B cell (primary cell): ENCODE measurements at regions not wholly inside any gene's neighbourhood (a gene's known extent, or its start where the extent isn't known, plus 50 kb on each side); places are given as distances from the start of the nearest gene placed in this dataset.

ENCODE experiments used
- ATAC-seq: fragments of 200-7000 bp; cut with Tn5 transposase; one replicate; pipeline ENCODE4 v1.10.0; 2021; ENCODE audit warnings: low read depth, mild to moderate bottlenecking, moderate number of reproducible peaks, moderate library complexity
- CTCF ChIA-PET: fragments of 350-600 bp; sonication (Branson Sonifier 250); formaldehyde crosslinking; loops from one replicate; lab custom pipeline; 2021; ENCODE audit warnings: antibody characterized with exemption, inconsistent platforms; lab: Charles Lee
- POLR2A ChIA-PET: fragments of 350-600 bp; sonication (Branson Sonifier 250); formaldehyde crosslinking; loops from one replicate; lab custom pipeline; 2021; ENCODE audit warnings: antibody characterized with exemption; lab: Charles Lee
- DNase-seq: peaks from one replicate; pipeline ENCODE4 v3.0.0; 2013
- H2AFZ ChIP-seq: 2 replicates; pipeline ENCODE4 v1.6.1; 2012; ENCODE audit warnings: mild to moderate bottlenecking, low read depth, low read length; ENCODE audit not compliant: insufficient read depth, poor library complexity, severe bottlenecking
- H3K27ac ChIP-seq, 2 donors: 1 replicate in 1 of 2; 2 replicates in 1 of 2; pipeline ENCODE4 v1.5.1; 2012 to 2013; ENCODE audit warnings: low read length in 2 of 2, mild to moderate bottlenecking in 2 of 2, moderate library complexity in 1 of 2
- H3K27me3 ChIP-seq, 4 experiments: fragments of 200-600 bp in 1 of 4; sonication (generic) in 1 of 4; replicated peaks in 1 of 4; 1 replicate in 2 of 4; 2 replicates in 2 of 4; pipeline versions ENCODE4 v1.6.1 to v1.7.0; 2013 to 2016; ENCODE audit warnings: low read length in 3 of 4, mild to moderate bottlenecking in 2 of 4, mixed read lengths in 1 of 4, moderate library complexity in 1 of 4; ENCODE audit not compliant: insufficient read depth in 4 of 4, control insufficient read depth in 3 of 4; ENCODE audit errors: control extremely low read depth in 1 of 4
- H3K36me3 ChIP-seq, 2 experiments: replicated peaks in 1 of 2; 1 replicate in 1 of 2; 2 replicates in 1 of 2; pipeline versions ENCODE4 v1.6.1 to v1.7.1; 2013; ENCODE audit warnings: low read length in 1 of 2; ENCODE audit not compliant: insufficient read depth in 2 of 2, control insufficient read depth in 1 of 2; ENCODE audit errors: control extremely low read depth in 1 of 2, extremely low read depth in 1 of 2
- H3K4me1 ChIP-seq, 2 donors: fragments of 200-600 bp in 1 of 2; sonication (generic) in 1 of 2; 1 replicate in 1 of 2; 2 replicates in 1 of 2; pipeline versions ENCODE4 v1.5.1 to v1.6.1; 2013 to 2017; ENCODE audit warnings: low read length in 2 of 2; ENCODE audit not compliant: control insufficient read depth in 2 of 2, insufficient read depth in 2 of 2
- H3K4me2 ChIP-seq: replicated peaks from 2 replicates; pipeline ENCODE3; 2012; ENCODE audit warnings: mild to moderate bottlenecking, low read depth, low read length; ENCODE audit not compliant: poor library complexity, severe bottlenecking
- H3K4me3 ChIP-seq, 5 experiments: fragments of 200-600 bp in 1 of 5; sonication (generic) in 1 of 5; 1 replicate in 3 of 5; 2 replicates in 2 of 5; pipeline versions ENCODE4 v1.5.1 to v1.7.0; 2011 to 2016; ENCODE audit warnings: low read length in 4 of 5, mild to moderate bottlenecking in 4 of 5, low read depth in 2 of 5, control low read depth in 1 of 5, moderate library complexity in 1 of 5; ENCODE audit not compliant: insufficient read depth in 1 of 5; ENCODE audit errors: control extremely low read depth in 1 of 5, extremely low read depth in 1 of 5
- H3K79me2 ChIP-seq: fragments of 200-600 bp; sonication (generic); one replicate; pipeline ENCODE4 v1.6.0; 2016; ENCODE audit warnings: low read length; ENCODE audit not compliant: control insufficient read depth, insufficient read depth
- H3K9ac ChIP-seq: fragments of 200-600 bp; sonication (generic); 2 replicates; pipeline ENCODE4 v1.6.1; 2017; ENCODE audit warnings: mild to moderate bottlenecking, low read length, moderate library complexity
- H3K9me3 ChIP-seq, 3 donors: one replicate each; pipeline versions ENCODE4 v1.6.1 to v1.7.1; 2013; ENCODE audit warnings: low read length in 2 of 3; ENCODE audit not compliant: control insufficient read depth in 2 of 3, insufficient read depth in 1 of 3; ENCODE audit errors: control extremely low read depth in 1 of 3
- H4K20me1 ChIP-seq: 2 replicates; pipeline ENCODE4 v1.6.0; 2012; ENCODE audit warnings: mild to moderate bottlenecking, low read length; ENCODE audit not compliant: insufficient read depth, control insufficient read depth, poor library complexity, severe bottlenecking
- H3K27ac Mint-ChIP-seq: one replicate; pipeline ENCODE4 v1.8.0; 2021; ENCODE audit warnings: mixed read lengths
- H3K27me3 Mint-ChIP-seq: one replicate; pipeline ENCODE4 v1.8.0; 2021; ENCODE audit warnings: mixed read lengths
- H3K4me1 Mint-ChIP-seq: one replicate; pipeline ENCODE4 v1.8.0; 2021; ENCODE audit warnings: mixed read lengths
- H3K4me3 Mint-ChIP-seq: one replicate; pipeline ENCODE4 v1.8.0; 2021; ENCODE audit warnings: mixed read lengths
- H3K9me3 Mint-ChIP-seq: one replicate; pipeline ENCODE4 v1.8.0; 2022; ENCODE audit warnings: mixed read lengths; ENCODE audit not compliant: insufficient read depth
- CTCF ChIP-seq: fragments of 200-600 bp; IDR thresholded peaks from one replicate; pipeline ENCODE4 v1.8.0; 2022; ENCODE audit warnings: antibody characterized with exemption, mild to moderate bottlenecking
- EZH2 ChIP-seq: IDR thresholded peaks from 2 replicates; pipeline ENCODE4 v1.6.1; 2012; ENCODE audit warnings: borderline replicate concordance, low read depth, mild to moderate bottlenecking, moderate library complexity, low read length; ENCODE audit not compliant: insufficient read depth, poor library complexity, severe bottlenecking
- WGBS: methylation state at CpG from one replicate; pipeline ENCODE4 v1.1.5; 2013; ENCODE audit warnings: missing lambda C conversion rate; ENCODE audit not compliant: insufficient coverage; 5-methylcytosine and 5-hydroxymethylcytosine counted together
- intact Hi-C: fragments of 100-400 bp; cut with micrococcal nuclease; formaldehyde crosslinking; loops from one replicate; pipeline ENCODE4 v1.10.0; 2022

GRCh38 chr10:61567729-61568128 is 95.0 kb upstream of the CABCOCO1 start:
- no peaks in the 10 kb centered on the region for H3K27me3 Mint-ChIP-seq
- no peaks in the 10 kb centered on the region for H3K9me3 Mint-ChIP-seq
- H3K4me1 Mint-ChIP-seq: no peaks in the 10 kb centered on the region
- Histone ChIP-seq H3K79me2 (no peaks in the 10 kb centered on the region), H4K20me1 (no peaks in the 10 kb centered on the region), H3K4me3 (no peak overlapping the region), H3K9ac (no peak overlapping the region), H3K4me1 (no peaks in the 10 kb centered on the region), H3K27me3 (peaks cover 0 to 2% (median 0%) of the 10 kb centered on the region in 4 experiments), H3K27ac (no peak overlapping the region), H3K36me3 (no peaks in the 10 kb centered on the region), H2AFZ (no peak overlapping the region), H3K9me3 (peaks cover 0 to 4% (median 3%) of the 10 kb centered on the region in 3 donors), H3K4me2 (no peak overlapping the region)
- TF ChIP-seq EZH2 (no peak), CTCF (no peak)
- DNase-seq (no peak), ATAC-seq (no peak)
- no peak overlapping the region for H3K4me3 Mint-ChIP-seq
- ChIA-PET POLR2A (no interaction called here), CTCF (no interaction called here)
- no peak overlapping the region for H3K27ac Mint-ChIP-seq
- intact Hi-C loops: no loop called here
- WGBS: 87% methylated on average over 2 of the region's 2 CpGs

GRCh38 chr10:61565819-61566560 is 96.7 kb upstream of the CABCOCO1 start:
- Mint-ChIP-seq H3K27ac (no peak overlapping the region), H3K9me3 (no peaks in the 10 kb centered on the region), H3K4me3 (no peak overlapping the region), H3K27me3 (no peaks in the 10 kb centered on the region), H3K4me1 (no peaks in the 10 kb centered on the region)
- peaks cover 0 to 2% (median 0%) of the 10 kb centered on the region in 4 experiments for H3K27me3 ChIP-seq
- no peaks in the 10 kb centered on the region for H3K4me1 ChIP-seq
- WGBS: 72% methylated on average over 2 of the region's 4 CpGs
- no peaks in the 10 kb centered on the region for H3K36me3 ChIP-seq
- H3K4me2 ChIP-seq: no peak overlapping the region
- H3K27ac ChIP-seq: no peak overlapping the region
- no peak overlapping the region for H2AFZ ChIP-seq
- H3K79me2 ChIP-seq: no peaks in the 10 kb centered on the region
- intact Hi-C loops: no loop called here
- POLR2A ChIA-PET: no interaction called here
- no peak for DNase-seq
- H3K9ac ChIP-seq: no peak overlapping the region
- no peak for ATAC-seq
- H3K4me3 ChIP-seq: no peak overlapping the region
- TF ChIP-seq EZH2 (no peak), CTCF (no peak)
- H3K9me3 ChIP-seq: peaks cover 0 to 3% (median 2%) of the 10 kb centered on the region in 3 donors
- CTCF ChIA-PET: no interaction called here
- H4K20me1 ChIP-seq: no peaks in the 10 kb centered on the region
